HepG2 (cell line): ENCODE measurements at regions not wholly inside any gene's neighbourhood (a gene's known extent, or its start where the extent isn't known, plus 50 kb on each side); places are given as distances from the start of the nearest gene placed in this dataset.

Source experiments
- ATAC-seq: fragments of 200-7000 bp; cut with Tn5 transposase; 3 replicates; pipeline ENCODE4 v1.9.1; 2020; ENCODE audit warnings: mild to moderate bottlenecking, moderate library complexity
- BruUV-seq: library from RNA; stranded (reverse); fragments of 400-500 nt; replicated peaks from 2 replicates; lab custom pipeline; 2021; lab: Mats Ljungman, UMichigan
- CTCF ChIA-PET: fragments of 300-600 bp; formaldehyde crosslinking; extraction: SDS; loops from one replicate; lab custom pipeline; 2021; ENCODE audit warnings: low total read pairs, inconsistent platforms, low intra/inter-chr PET ratio; lab: Yijun Ruan, JAX
- POLR2A ChIA-PET: fragments of 350-600 bp; sonication (Branson Sonifier 250); formaldehyde crosslinking; loops from one replicate; lab custom pipeline; 2020; ENCODE audit warnings: antibody characterized with exemption, inconsistent platforms; lab: Yijun Ruan, JAX
- DNase-seq: peaks from one replicate; pipeline ENCODE4 v3.0.0-alpha.2; 2015; ENCODE audit warnings: low spot score
- FAIRE-seq: peaks from 3 replicates; lab custom pipeline; 2011; peaks lifted over from hg19 to GRCh38; lab: Jason Lieb, UNC
- H2AFZ ChIP-seq: one replicate; pipeline ENCODE4 v1.6.1; 2011; ENCODE audit warnings: low read length, inconsistent platforms
- H3K27ac ChIP-seq: fragments of 300-600 bp; 3 replicates; pipeline ENCODE4 v1.8.0; 2011; ENCODE audit warnings: mixed run types, mild to moderate bottlenecking, mixed read lengths, low read length, inconsistent platforms; ENCODE audit not compliant: insufficient read depth; ENCODE audit errors: extremely low read length
- H3K27me3 ChIP-seq, 2 experiments: fragments of 200-600 bp in 1 of 2; 2 replicates in 1 of 2; 3 replicates in 1 of 2; pipeline versions ENCODE4 v1.6.0 to v1.8.0; 2011; ENCODE audit warnings: low read length in 2 of 2, mild to moderate bottlenecking in 2 of 2, moderate library complexity in 2 of 2, inconsistent platforms in 1 of 2; ENCODE audit not compliant: insufficient read depth in 2 of 2, control insufficient read depth in 1 of 2
- H3K36me3 ChIP-seq, 2 experiments: fragments of 200-600 bp in 1 of 2; replicated peaks in 1 of 2; 2 replicates in 1 of 2; 3 replicates in 1 of 2; pipeline versions ENCODE4 v1.5.1 to v1.8.0; 2011; ENCODE audit warnings: low read length in 2 of 2, inconsistent platforms in 1 of 2; ENCODE audit not compliant: insufficient read depth in 2 of 2, control insufficient read depth in 1 of 2
- H3K4me1 ChIP-seq: 2 replicates; pipeline ENCODE4 v1.5.1; 2012; ENCODE audit warnings: low read length, inconsistent platforms; ENCODE audit not compliant: insufficient read depth
- H3K4me2 ChIP-seq: 2 replicates; pipeline ENCODE4 v1.6.0; 2011; ENCODE audit warnings: low read depth, low read length, inconsistent platforms
- H3K4me3 ChIP-seq, 3 experiments: fragments of 200-600 bp in 1 of 3; sonication (generic), shearing (Covaris generic) in 1 of 3; replicated peaks in 1 of 3; 2 replicates each; pipeline ENCODE4 v1.5.1; 2011 to 2016; ENCODE audit warnings: low read length in 3 of 3, inconsistent platforms in 2 of 3, low read depth in 2 of 3, mild to moderate bottlenecking in 2 of 3, control low read depth in 1 of 3, mixed read lengths in 1 of 3; ENCODE audit not compliant: insufficient read depth in 1 of 3
- H3K79me2 ChIP-seq: one replicate; pipeline ENCODE4 v1.6.1; 2011; ENCODE audit warnings: low read length, inconsistent platforms; ENCODE audit not compliant: insufficient read depth
- H3K9ac ChIP-seq: 2 replicates; pipeline ENCODE4 v1.6.0; 2011; ENCODE audit warnings: mild to moderate bottlenecking, low read depth, low read length, inconsistent platforms; ENCODE audit not compliant: insufficient read depth
- H3K9me3 ChIP-seq: 2 replicates; pipeline ENCODE4 v1.5.1; 2012; ENCODE audit warnings: mild to moderate bottlenecking, low read length
- H4K20me1 ChIP-seq: 2 replicates; pipeline ENCODE4 v1.6.0; 2011; ENCODE audit warnings: inconsistent platforms, mild to moderate bottlenecking, low read length, moderate library complexity; ENCODE audit not compliant: insufficient read depth
- KDM6A ChIP-seq: IDR thresholded peaks from 2 replicates; pipeline ENCODE4 v1.6.1; 2016; ENCODE audit warnings: low read depth
- MAFF ChIP-seq: IDR thresholded peaks from 2 replicates; pipeline ENCODE4 v1.6.1; 2011; ENCODE audit warnings: low read depth, low read length, improper control_type of control experiment
- MAFK ChIP-seq, 2 experiments: IDR thresholded peaks in 1 of 2; conservative IDR thresholded peaks in 1 of 2; 2 replicates each; pipeline ENCODE4 v1.6.1; 2011; ENCODE audit warnings: improper control_type of control experiment in 2 of 2, low read length in 2 of 2
- SMC3 ChIP-seq: IDR thresholded peaks from 2 replicates; pipeline ENCODE4 v1.6.1; 2011; ENCODE audit warnings: low read length, improper control_type of control experiment
- STAG1 ChIP-seq: sonication (generic); formaldehyde crosslinking; IDR thresholded peaks from 2 replicates; pipeline ENCODE4 v1.4.0; 2020; ENCODE audit warnings: missing genetic modification reagents
- TBL1XR1 ChIP-seq: fragments of 150-350 bp; IDR thresholded peaks from 2 replicates; pipeline ENCODE4 v1.6.1; 2014; ENCODE audit warnings: borderline replicate concordance, low read length; ENCODE audit not compliant: partially characterized antibody
- WGBS: methylation state at CpG from one replicate; pipeline ENCODE4 v1.1.6; 2017; ENCODE audit warnings: low lambda C conversion rate; 5-methylcytosine and 5-hydroxymethylcytosine counted together
- in situ Hi-C: cut with HindIII; loops from 2 replicates; pipeline ENCODE4 v1.10.0; 2017; ENCODE audit warnings: low pct_unique_long_range_greater_than_20kb; ENCODE audit not compliant: extremely low pct_ligation_motif_present
- intact Hi-C: fragments of 100-400 bp; cut with micrococcal nuclease; formaldehyde crosslinking; loops from one replicate; pipeline ENCODE4 v1.10.0; 2022; ENCODE audit not compliant: unreplicated experiment
- TF ChIP-seq, protein P1 (sequence below): sonication (generic); formaldehyde crosslinking; IDR thresholded peaks from 2 replicates; pipeline ENCODE4 v1.5.0; 2020; ENCODE audit warnings: mild to moderate bottlenecking, missing genetic modification reagents, moderate library complexity
- TF ChIP-seq, protein P2 (sequence below): sonication (generic); formaldehyde crosslinking; conservative IDR thresholded peaks from 2 replicates; pipeline ENCODE4 v1.8.0; 2022; ENCODE audit warnings: low read depth, missing genetic modification reagents

DNA sequence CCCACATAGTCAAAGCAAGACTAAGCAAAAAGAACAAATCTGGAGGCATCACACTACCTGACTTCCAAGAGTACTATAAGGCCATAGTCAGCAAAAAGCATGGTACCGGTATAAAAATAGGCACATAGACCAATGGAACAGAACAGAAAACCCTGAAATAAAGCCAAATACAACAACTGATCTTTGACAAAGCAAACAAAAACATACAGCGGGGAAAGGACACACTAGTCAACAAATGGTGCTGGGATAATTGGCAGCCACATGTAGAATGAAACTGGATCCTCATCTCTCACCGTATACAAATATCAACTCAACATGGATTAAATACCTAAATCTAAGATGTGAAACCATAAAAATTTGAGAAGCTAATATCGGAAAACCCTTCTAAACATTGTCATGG is 819.3 kb upstream of the FRG1 start:
- Histone ChIP-seq H3K27me3 (peaks cover 0 to 5% of the 10 kb centered on the region in 2 experiments; a peak in 1 of 5 replicates), H3K4me1 (no peaks in the 10 kb centered on the region), H3K79me2 (no peaks in the 10 kb centered on the region), H3K27ac (no peak overlapping the region), H3K4me2 (no peak overlapping the region), H3K36me3 (no peaks in the 10 kb centered on the region), H3K9me3 (no peaks in the 10 kb centered on the region), H3K4me3 (no peak overlapping the region), H4K20me1 (no peaks in the 10 kb centered on the region), H3K9ac (no peak overlapping the region), H2AFZ (no peak overlapping the region)
- no peak for DNase-seq
- TF ChIP-seq TBL1XR1 (no peak), MAFF (peak; percentile 31; the same call in 1 of the 2 replicates), MAFK (conservative IDR thresholded peaks at IDR 0.05 in 1 of 2, IDR thresholded peaks at IDR 0.05 in 1 of 2; ENCODE audit: low read length in 2 of 2) (peak; percentile 41 to 57; a peak in 3 of 4 replicates)
- no peak for ATAC-seq
- POLR2A ChIA-PET: no interaction called here
- BruUV-seq: no TSS peak
- 24% methylated on average over 4 of the region's 4 CpGs for WGBS
- in situ Hi-C loops (no loop called here), intact Hi-C loops (no loop called here)
- CTCF ChIA-PET: no interaction called here
- no peak for FAIRE-seq

DNA sequence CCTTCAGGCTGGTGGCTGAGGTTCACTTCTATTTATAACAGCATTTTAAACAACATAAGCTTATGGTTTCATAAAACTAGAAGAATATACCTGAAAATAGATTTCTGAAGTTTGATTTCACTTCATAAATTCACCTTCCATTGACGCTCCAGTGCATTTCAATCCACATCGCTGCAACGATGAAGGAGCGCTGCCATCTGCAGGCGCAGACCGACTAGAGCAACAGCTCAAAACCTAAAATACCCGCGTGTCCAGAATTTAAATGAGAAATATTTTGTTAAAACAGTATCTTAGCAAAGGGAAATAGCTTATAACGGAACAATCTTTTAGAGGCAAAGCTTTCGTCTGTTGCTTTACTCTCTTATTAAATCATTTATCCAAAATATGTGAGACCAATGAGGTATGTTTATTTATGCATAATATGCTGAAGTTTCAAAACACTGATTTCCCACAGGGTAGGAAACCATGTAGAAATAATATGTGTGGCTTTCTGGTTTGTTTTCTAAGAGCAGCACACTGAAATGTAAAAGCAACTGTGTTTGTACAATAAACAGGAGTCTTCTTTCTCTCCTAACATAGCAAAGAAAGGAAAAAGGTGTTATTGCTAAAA is 816.4 kb upstream of the FRG1 start:
- ChIA-PET CTCF (interaction anchor here (0.7 kb wide), 1 partner anchor 1195 kb away, joined by 3 read pairs; no protein-coding TSS in a partner anchor), POLR2A (no interaction called here)
- Histone ChIP-seq H4K20me1 (no peaks in the 10 kb centered on the region), H3K27ac (no peak overlapping the region), H3K4me2 (no peak overlapping the region), H3K4me3 (no peak overlapping the region), H3K4me1 (no peaks in the 10 kb centered on the region), H2AFZ (no peak overlapping the region), H3K79me2 (no peaks in the 10 kb centered on the region), H3K9me3 (no peaks in the 10 kb centered on the region), H3K9ac (no peak overlapping the region), H3K27me3 (no peaks in the 10 kb centered on the region), H3K36me3 (no peaks in the 10 kb centered on the region)
- WGBS: 17% methylated on average over 10 of the region's 10 CpGs
- FAIRE-seq: no peak
- TF ChIP-seq, protein P1, sequence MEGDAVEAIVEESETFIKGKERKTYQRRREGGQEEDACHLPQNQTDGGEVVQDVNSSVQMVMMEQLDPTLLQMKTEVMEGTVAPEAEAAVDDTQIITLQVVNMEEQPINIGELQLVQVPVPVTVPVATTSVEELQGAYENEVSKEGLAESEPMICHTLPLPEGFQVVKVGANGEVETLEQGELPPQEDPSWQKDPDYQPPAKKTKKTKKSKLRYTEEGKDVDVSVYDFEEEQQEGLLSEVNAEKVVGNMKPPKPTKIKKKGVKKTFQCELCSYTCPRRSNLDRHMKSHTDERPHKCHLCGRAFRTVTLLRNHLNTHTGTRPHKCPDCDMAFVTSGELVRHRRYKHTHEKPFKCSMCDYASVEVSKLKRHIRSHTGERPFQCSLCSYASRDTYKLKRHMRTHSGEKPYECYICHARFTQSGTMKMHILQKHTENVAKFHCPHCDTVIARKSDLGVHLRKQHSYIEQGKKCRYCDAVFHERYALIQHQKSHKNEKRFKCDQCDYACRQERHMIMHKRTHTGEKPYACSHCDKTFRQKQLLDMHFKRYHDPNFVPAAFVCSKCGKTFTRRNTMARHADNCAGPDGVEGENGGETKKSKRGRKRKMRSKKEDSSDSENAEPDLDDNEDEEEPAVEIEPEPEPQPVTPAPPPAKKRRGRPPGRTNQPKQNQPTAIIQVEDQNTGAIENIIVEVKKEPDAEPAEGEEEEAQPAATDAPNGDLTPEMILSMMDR (CRISPR knock-in tag): peak; percentile 57
- TF ChIP-seq, protein P2, sequence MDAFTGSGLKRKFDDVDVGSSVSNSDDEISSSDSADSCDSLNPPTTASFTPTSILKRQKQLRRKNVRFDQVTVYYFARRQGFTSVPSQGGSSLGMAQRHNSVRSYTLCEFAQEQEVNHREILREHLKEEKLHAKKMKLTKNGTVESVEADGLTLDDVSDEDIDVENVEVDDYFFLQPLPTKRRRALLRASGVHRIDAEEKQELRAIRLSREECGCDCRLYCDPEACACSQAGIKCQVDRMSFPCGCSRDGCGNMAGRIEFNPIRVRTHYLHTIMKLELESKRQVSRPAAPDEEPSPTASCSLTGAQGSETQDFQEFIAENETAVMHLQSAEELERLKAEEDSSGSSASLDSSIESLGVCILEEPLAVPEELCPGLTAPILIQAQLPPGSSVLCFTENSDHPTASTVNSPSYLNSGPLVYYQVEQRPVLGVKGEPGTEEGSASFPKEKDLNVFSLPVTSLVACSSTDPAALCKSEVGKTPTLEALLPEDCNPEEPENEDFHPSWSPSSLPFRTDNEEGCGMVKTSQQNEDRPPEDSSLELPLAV: no peak
- TF ChIP-seq KDM6A (CRISPR knock-in tag) (no peak), STAG1 (CRISPR knock-in tag) (peak; percentile 75), SMC3 (peak; percentile 17; the same call in 1 of the 2 replicates)
- peak; percentile 60; the same call in 1 of the 3 replicates for ATAC-seq
- in situ Hi-C loops (no loop called here), intact Hi-C loops (no loop called here)
- no TSS peak for BruUV-seq
- peak; percentile 4 for DNase-seq
